SK-N-SH (cell line): ENCODE measurements at regions not wholly inside any gene's neighbourhood (a gene's known extent, or its start where the extent isn't known, plus 50 kb on each side); places are given as distances from the start of the nearest gene placed in this dataset.
"Not testable (repeated sequence)": the region's sequence is repeated elsewhere in the genome, so short reads cannot be mapped to it uniquely, and the experiment has no call there.

Source experiments
- CTCF ChIA-PET: fragments of 300-600, 350-600 bp; formaldehyde crosslinking; extraction: SDS; loops from one replicate; lab custom pipeline; 2021; lab: Yijun Ruan, JAX
- POLR2A ChIA-PET: fragments of 350-600 bp; sonication (Branson Sonifier 250); formaldehyde crosslinking; extraction: SDS; loops from one replicate; lab custom pipeline; 2020; ENCODE audit warnings: antibody characterized with exemption, inconsistent platforms; lab: Yijun Ruan, JAX
- DNase-seq: peaks from one replicate; pipeline ENCODE4 v3.0.0; 2012
- H2AFZ ChIP-seq: fragments of 200-600 bp; sonication (generic); 2 replicates; pipeline ENCODE4 v1.8.1; 2016; ENCODE audit warnings: antibody characterized with exemption, mild to moderate bottlenecking, low read depth
- H3F3A ChIP-seq: fragments of 200-600 bp; sonication (generic); replicated peaks from 2 replicates; pipeline ENCODE3; 2016; ENCODE audit warnings: antibody characterized with exemption, mild to moderate bottlenecking; ENCODE audit not compliant: insufficient read depth
- H3K27ac ChIP-seq, 2 experiments: fragments of 200-500 bp in 1 of 2; fragments of 200-600 bp in 1 of 2; sonication (Bioruptor generic) in 1 of 2; sonication (generic), shearing (Covaris generic) in 1 of 2; 2 replicates each; pipeline versions ENCODE4 v1.5.1 to v1.6.1; 2014 to 2016; ENCODE audit warnings: low read depth in 2 of 2, inconsistent platforms in 1 of 2, low read length in 1 of 2, mild to moderate bottlenecking in 1 of 2, mixed read lengths in 1 of 2
- H3K27me3 ChIP-seq: fragments of 200-600 bp; sonication (generic), shearing (Covaris generic); 2 replicates; pipeline ENCODE4 v1.6.1; 2016; ENCODE audit warnings: mixed run types; ENCODE audit not compliant: insufficient read depth
- H3K36me3 ChIP-seq, 2 experiments: fragments of 200-500 bp in 1 of 2; fragments of 200-600 bp in 1 of 2; sonication (Bioruptor generic) in 1 of 2; sonication (generic) in 1 of 2; replicated peaks in 1 of 2; 2 replicates each; pipeline versions ENCODE3 to v1.5.1; 2014 to 2016; ENCODE audit warnings: low read length in 1 of 2, mild to moderate bottlenecking in 1 of 2; ENCODE audit not compliant: insufficient read depth in 2 of 2, control insufficient read depth in 1 of 2
- H3K4me1 ChIP-seq, 2 experiments: fragments of 200-500 bp in 1 of 2; fragments of 200-600 bp in 1 of 2; sonication (Bioruptor generic) in 1 of 2; sonication (generic), shearing (Covaris generic) in 1 of 2; 2 replicates each; pipeline versions ENCODE4 v1.5.1 to v1.6.1; 2014 to 2016; ENCODE audit warnings: low read depth in 1 of 2, low read length in 1 of 2, mixed run types in 1 of 2; ENCODE audit not compliant: insufficient read depth in 2 of 2, control insufficient read depth in 1 of 2
- H3K4me2 ChIP-seq: fragments of 200-600 bp; sonication (generic), shearing (Covaris generic); 2 replicates; pipeline ENCODE4 v1.6.1; 2017; ENCODE audit warnings: mixed run types
- H3K4me3 ChIP-seq, 2 experiments: fragments of 200-500 bp in 1 of 2; fragments of 200-600 bp in 1 of 2; sonication (Bioruptor generic) in 1 of 2; sonication (generic), shearing (Covaris generic) in 1 of 2; 2 replicates each; pipeline versions ENCODE4 v1.5.1 to v1.8.1; 2014 to 2016; ENCODE audit warnings: low read depth in 2 of 2, inconsistent platforms in 1 of 2, low read length in 1 of 2, mild to moderate bottlenecking in 1 of 2, mixed read lengths in 1 of 2, moderate library complexity in 1 of 2
- H3K79me2 ChIP-seq: fragments of 200-600 bp; sonication (generic); 2 replicates; pipeline ENCODE4 v1.8.1; 2017; ENCODE audit warnings: mild to moderate bottlenecking; ENCODE audit not compliant: insufficient read depth
- H3K9ac ChIP-seq: fragments of 200-600 bp; sonication (generic); 2 replicates; pipeline ENCODE4 v1.6.1; 2017; ENCODE audit warnings: mixed run types
- H3K9me2 ChIP-seq: fragments of 200-600 bp; sonication (generic); 2 replicates; pipeline ENCODE4 v1.6.1; 2017; ENCODE audit warnings: mixed run types
- H3K9me3 ChIP-seq: fragments of 200-600 bp; sonication (generic); 2 replicates; pipeline ENCODE4 v1.6.1; 2017; ENCODE audit warnings: mixed run types, mild to moderate bottlenecking, moderate library complexity
- H4K20me1 ChIP-seq: fragments of 200-600 bp; sonication (generic); 2 replicates; pipeline ENCODE4 v1.6.1; 2017; ENCODE audit warnings: mild to moderate bottlenecking, mixed run types; ENCODE audit not compliant: insufficient read depth
- CHD2 ChIP-seq: fragments of 150-350 bp; IDR thresholded peaks from 2 replicates; pipeline ENCODE4 v1.6.1; 2018; ENCODE audit warnings: low read length; ENCODE audit not compliant: partially characterized antibody
- EZH2phosphoT487 ChIP-seq: fragments of 200-600 bp; sonication (generic); IDR thresholded peaks from 2 replicates; pipeline ENCODE4 v1.6.1; 2017; ENCODE audit warnings: low read depth, mixed run types, mild to moderate bottlenecking, antibody characterized with exemption, moderate library complexity, borderline replicate concordance
- FOXJ3 ChIP-seq: sonication (generic); formaldehyde crosslinking; IDR thresholded peaks from 2 replicates; pipeline ENCODE4 v1.5.1; 2020; ENCODE audit warnings: mild to moderate bottlenecking, missing genetic modification reagents
- GATA2 ChIP-seq: sonication (generic); formaldehyde crosslinking; IDR thresholded peaks from 2 replicates; pipeline ENCODE4 v1.5.0; 2020; ENCODE audit warnings: mild to moderate bottlenecking, missing genetic modification reagents
- MAX ChIP-seq: IDR thresholded peaks from 2 replicates; pipeline ENCODE4 v1.4.0; 2012; ENCODE audit warnings: low read depth
- TEAD4 ChIP-seq: IDR thresholded peaks from 2 replicates; pipeline ENCODE4 v1.4.0; 2012; ENCODE audit warnings: mild to moderate bottlenecking, borderline replicate concordance; ENCODE audit not compliant: insufficient read depth
- WGBS: methylation state at CpG from one replicate; pipeline ENCODE4 v1.1.6; 2017; ENCODE audit warnings: low lambda C conversion rate; 5-methylcytosine and 5-hydroxymethylcytosine counted together

GRCh38 chr15:22237891-22238275 is 157.6 kb downstream of the OR4M2 start:
- Histone ChIP-seq H3F3A (no peaks in the 10 kb centered on the region), H3K4me1 (no peaks in the 10 kb centered on the region), H4K20me1 (no peaks in the 10 kb centered on the region), H3K27me3 (no peaks in the 10 kb centered on the region; the same call in 1 of the 2 replicates), H3K9me2 (no peaks in the 10 kb centered on the region), H3K9ac (no peak overlapping the region), H3K36me3 (no peaks in the 10 kb centered on the region), H3K79me2 (no peaks in the 10 kb centered on the region), H3K27ac (no peak overlapping the region), H3K4me2 (no peak overlapping the region), H2AFZ (no peak overlapping the region), H3K9me3 (no peaks in the 10 kb centered on the region), H3K4me3 (no peak overlapping the region)
- CTCF ChIA-PET: no interaction called here
- DNase-seq: no peak
- POLR2A ChIA-PET: no interaction called here
- TF ChIP-seq GATA2 (CRISPR knock-in tag) (no peak), EZH2phosphoT487 (no peak)
- WGBS: 20% methylated on average over 9 of the region's 9 CpGs

GRCh38 chr15:22238276-22238958 is 158.1 kb downstream of the OR4M2 start:
- POLR2A ChIA-PET, H3K9me2 ChIP-seq, H3K9ac ChIP-seq, H2AFZ ChIP-seq, H3K36me3 ChIP-seq, H3K27ac ChIP-seq, H3K4me2 ChIP-seq, H3K79me2 ChIP-seq, H3K4me1 ChIP-seq, H3K4me3 ChIP-seq, H3K9me3 ChIP-seq, CTCF ChIA-PET, H3F3A ChIP-seq, H4K20me1 ChIP-seq, DNase-seq, H3K27me3 ChIP-seq: not testable (repeated sequence)
- WGBS: 36% methylated on average over 14 of the region's 20 CpGs

- H3K9ac ChIP-seq, H3K4me1 ChIP-seq, H3K79me2 ChIP-seq, H3F3A ChIP-seq, DNase-seq, H4K20me1 ChIP-seq, H3K9me3 ChIP-seq, H3K4me2 ChIP-seq, H3K36me3 ChIP-seq, H2AFZ ChIP-seq, H3K27me3 ChIP-seq, H3K9me2 ChIP-seq, H3K27ac ChIP-seq, H3K4me3 ChIP-seq, POLR2A ChIA-PET, CTCF ChIA-PET: not testable (repeated sequence)
- 46% methylated on average over 19 of the region's 22 CpGs for WGBS
Measured at GRCh38 chr15:22238959-22239805, 158.9 kb downstream of the OR4M2 start.

GRCh38 chr15:22239806-22240180 is 159.5 kb downstream of the OR4M2 start:
- WGBS: 19% methylated on average over 3 of the region's 3 CpGs
- Histone ChIP-seq H3K27me3 (no peaks in the 10 kb centered on the region; the same call in 1 of the 2 replicates), H3K4me3 (no peak overlapping the region), H3K9me3 (no peaks in the 10 kb centered on the region), H3K27ac (no peak overlapping the region), H3K9ac (no peak overlapping the region), H3K9me2 (no peaks in the 10 kb centered on the region), H3K4me1 (no peaks in the 10 kb centered on the region), H3K36me3 (no peaks in the 10 kb centered on the region), H3K79me2 (no peaks in the 10 kb centered on the region), H3F3A (no peaks in the 10 kb centered on the region), H2AFZ (no peak overlapping the region), H3K4me2 (no peak overlapping the region), H4K20me1 (no peaks in the 10 kb centered on the region)
- no peak for DNase-seq
- TF ChIP-seq CHD2 (no peak), MAX (no peak), FOXJ3 (CRISPR knock-in tag) (no peak), TEAD4 (no peak), GATA2 (CRISPR knock-in tag) (no peak)
- CTCF ChIA-PET: no interaction called here
- POLR2A ChIA-PET: no interaction called here
